ENCODE measurements at regions not wholly inside any gene's neighbourhood (a gene's known extent, or its start where the extent isn't known, plus 50 kb on each side); places are given as distances from the start of the nearest gene placed in this dataset.

DNA sequence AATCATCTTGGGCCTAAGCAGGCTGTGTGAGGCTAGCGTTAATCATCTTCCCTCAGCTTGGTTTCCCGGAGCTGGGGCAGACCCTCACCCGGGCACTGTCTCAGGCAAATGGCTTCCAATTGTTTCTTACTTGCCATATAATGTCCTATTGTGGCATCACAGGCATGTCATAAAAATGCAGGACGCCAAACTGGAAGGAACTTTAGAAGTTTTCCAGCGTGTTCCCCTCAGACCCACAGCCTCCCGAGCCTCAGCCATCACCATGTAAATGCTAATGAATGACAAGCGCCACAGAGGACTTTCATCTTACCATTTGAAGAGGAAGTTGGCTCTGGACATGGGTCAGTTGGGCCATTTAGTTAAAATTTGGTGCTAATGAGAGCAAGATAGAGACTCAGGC, 143.0 kb upstream of the IRX1 start:
- Histone ChIP-seq H3K4me2 (ENCODE audit: extremely low read depth, insufficient read depth, low read length) (no peak overlapping the region), H3K9me3 (ENCODE audit: control insufficient read depth, insufficient read depth, low read depth, low read length) (no peaks in the 10 kb centered on the region), H2AFZ (ENCODE audit: low read length) (no peak overlapping the region)

DNA sequence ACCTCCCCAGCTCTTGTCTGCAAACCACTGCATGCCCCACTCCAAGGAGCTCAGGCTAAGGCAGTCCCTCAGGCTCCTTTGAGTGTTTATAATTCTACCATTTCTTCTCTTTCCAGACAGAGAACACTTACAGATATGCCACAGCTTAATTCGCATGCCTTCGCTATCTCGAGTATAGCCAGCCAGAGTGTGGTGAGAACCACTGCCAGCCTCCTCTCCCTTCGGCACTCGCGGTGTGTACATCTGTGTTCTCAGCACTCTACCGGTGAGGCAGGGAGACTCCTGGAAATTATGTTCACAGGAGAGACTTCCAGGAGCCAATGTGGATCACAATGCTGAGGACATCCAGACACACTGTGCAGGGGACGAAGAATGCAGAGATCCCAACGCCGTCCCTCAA, 143.7 kb upstream of the IRX1 start:
- no peaks in the 10 kb centered on the region for H3K9me3 ChIP-seq (ENCODE audit: control insufficient read depth, insufficient read depth, low read depth, low read length)
- no peaks in the 10 kb centered on the region for H3K27me3 ChIP-seq (ENCODE audit: control insufficient read depth, insufficient read depth, low read length)
- H3K4me1 ChIP-seq (ENCODE audit: control insufficient read depth, extremely low read depth, insufficient read depth, low read length), result no peaks in the 10 kb centered on the region

More for the DNA sequence above, 143.0 kb upstream of the IRX1 start:
- Histone ChIP-seq H4K20me1 (ENCODE audit: control insufficient read depth, extremely low read depth, insufficient read depth, low read length) (no peaks in the 10 kb centered on the region), H3K4me1 (ENCODE audit: control insufficient read depth, extremely low read depth, insufficient read depth, low read length) (no peaks in the 10 kb centered on the region), H3K27ac (ENCODE audit: insufficient read depth, low read length) (no peak overlapping the region), H3K27me3 (ENCODE audit: control insufficient read depth, insufficient read depth, low read length) (no peaks in the 10 kb centered on the region), H3K9ac (ENCODE audit: insufficient read depth, low read length) (no peak overlapping the region), H3K79me2 (ENCODE audit: control insufficient read depth, insufficient read depth, low read length) (no peaks in the 10 kb centered on the region), H3K4me3 (replicated peaks in 1 of 4; ENCODE audit: control extremely low read depth in 1 of 4, insufficient read depth in 1 of 4, low read depth in 3 of 4, low read length in 4 of 4) (no peak overlapping the region), H3K36me3 (ENCODE audit: control insufficient read depth, insufficient read depth, low read length) (no peaks in the 10 kb centered on the region)
- TF ChIP-seq, protein P1, sequence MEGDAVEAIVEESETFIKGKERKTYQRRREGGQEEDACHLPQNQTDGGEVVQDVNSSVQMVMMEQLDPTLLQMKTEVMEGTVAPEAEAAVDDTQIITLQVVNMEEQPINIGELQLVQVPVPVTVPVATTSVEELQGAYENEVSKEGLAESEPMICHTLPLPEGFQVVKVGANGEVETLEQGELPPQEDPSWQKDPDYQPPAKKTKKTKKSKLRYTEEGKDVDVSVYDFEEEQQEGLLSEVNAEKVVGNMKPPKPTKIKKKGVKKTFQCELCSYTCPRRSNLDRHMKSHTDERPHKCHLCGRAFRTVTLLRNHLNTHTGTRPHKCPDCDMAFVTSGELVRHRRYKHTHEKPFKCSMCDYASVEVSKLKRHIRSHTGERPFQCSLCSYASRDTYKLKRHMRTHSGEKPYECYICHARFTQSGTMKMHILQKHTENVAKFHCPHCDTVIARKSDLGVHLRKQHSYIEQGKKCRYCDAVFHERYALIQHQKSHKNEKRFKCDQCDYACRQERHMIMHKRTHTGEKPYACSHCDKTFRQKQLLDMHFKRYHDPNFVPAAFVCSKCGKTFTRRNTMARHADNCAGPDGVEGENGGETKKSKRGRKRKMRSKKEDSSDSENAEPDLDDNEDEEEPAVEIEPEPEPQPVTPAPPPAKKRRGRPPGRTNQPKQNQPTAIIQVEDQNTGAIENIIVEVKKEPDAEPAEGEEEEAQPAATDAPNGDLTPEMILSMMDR (conservative IDR thresholded peaks at IDR 0.05 in 1 of 2, IDR thresholded peaks at IDR 0.05 in 1 of 2; ENCODE audit: low read depth in 1 of 2, low read length in 2 of 2), result no peak
- TF ChIP-seq EZH2 (IDR thresholded peaks at IDR 0.05; ENCODE audit: low read length, missing control alignments), result no peak
- no peak for DNase-seq (ENCODE audit: low read depth in 2 of 2)

DNA sequence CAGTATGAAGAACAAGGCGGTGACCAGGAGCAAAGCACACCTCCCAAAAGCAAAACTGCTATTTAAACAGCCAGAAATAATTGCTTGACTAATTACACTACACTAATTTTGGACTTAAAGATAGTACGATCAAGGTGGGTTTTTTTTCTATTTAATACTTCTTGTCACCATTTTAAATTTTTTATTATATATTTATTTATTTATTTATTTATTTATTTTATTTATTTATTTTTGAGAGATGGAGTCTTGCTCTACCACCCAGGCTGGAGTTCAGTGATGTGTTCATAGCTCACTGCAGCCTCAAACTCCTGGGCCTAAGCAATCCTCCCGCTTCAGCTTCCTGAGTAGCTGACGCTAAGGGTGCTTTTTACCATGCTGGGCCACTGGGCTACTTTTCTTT, 146.2 kb upstream of the IRX1 start:
- Histone ChIP-seq H3K27ac (ENCODE audit: insufficient read depth, low read length) (no peak overlapping the region), H3K4me3 (replicated peaks in 1 of 4; ENCODE audit: control extremely low read depth in 1 of 4, insufficient read depth in 1 of 4, low read depth in 3 of 4, low read length in 4 of 4) (no peak overlapping the region), H2AFZ (ENCODE audit: low read length) (no peak overlapping the region), H3K4me1 (ENCODE audit: control insufficient read depth, extremely low read depth, insufficient read depth, low read length) (no peaks in the 10 kb centered on the region), H3K79me2 (ENCODE audit: control insufficient read depth, insufficient read depth, low read length) (no peaks in the 10 kb centered on the region), H4K20me1 (ENCODE audit: control insufficient read depth, extremely low read depth, insufficient read depth, low read length) (no peaks in the 10 kb centered on the region), H3K4me2 (ENCODE audit: extremely low read depth, insufficient read depth, low read length) (no peak overlapping the region), H3K27me3 (ENCODE audit: control insufficient read depth, insufficient read depth, low read length) (no peaks in the 10 kb centered on the region), H3K9ac (ENCODE audit: insufficient read depth, low read length) (no peak overlapping the region), H3K36me3 (ENCODE audit: control insufficient read depth, insufficient read depth, low read length) (no peaks in the 10 kb centered on the region), H3K9me3 (ENCODE audit: control insufficient read depth, insufficient read depth, low read depth, low read length) (peaks cover 4% of the 10 kb centered on the region)
- DNase-seq (ENCODE audit: low read depth in 2 of 2), result no peak
- TF ChIP-seq, protein P1 (conservative IDR thresholded peaks at IDR 0.05 in 1 of 2, IDR thresholded peaks at IDR 0.05 in 1 of 2; ENCODE audit: low read depth in 1 of 2, low read length in 2 of 2), result no peak
- TF ChIP-seq EZH2 (IDR thresholded peaks at IDR 0.05; ENCODE audit: low read length, missing control alignments), result no peak

More for the DNA sequence above, 143.7 kb upstream of the IRX1 start:
- Histone ChIP-seq H3K79me2 (ENCODE audit: control insufficient read depth, insufficient read depth, low read length) (no peaks in the 10 kb centered on the region), H3K9ac (ENCODE audit: insufficient read depth, low read length) (no peak overlapping the region), H3K27ac (ENCODE audit: insufficient read depth, low read length) (no peak overlapping the region), H3K4me3 (replicated peaks in 1 of 4; ENCODE audit: control extremely low read depth in 1 of 4, insufficient read depth in 1 of 4, low read depth in 3 of 4, low read length in 4 of 4) (no peak overlapping the region), H3K36me3 (ENCODE audit: control insufficient read depth, insufficient read depth, low read length) (no peaks in the 10 kb centered on the region), H4K20me1 (ENCODE audit: control insufficient read depth, extremely low read depth, insufficient read depth, low read length) (no peaks in the 10 kb centered on the region), H2AFZ (ENCODE audit: low read length) (no peak overlapping the region), H3K4me2 (ENCODE audit: extremely low read depth, insufficient read depth, low read length) (no peak overlapping the region)
- no peak for TF ChIP-seq EZH2 (IDR thresholded peaks at IDR 0.05; ENCODE audit: low read length, missing control alignments)
- TF ChIP-seq, protein P1 (conservative IDR thresholded peaks at IDR 0.05 in 1 of 2, IDR thresholded peaks at IDR 0.05 in 1 of 2; ENCODE audit: low read depth in 1 of 2, low read length in 2 of 2), result no peak
- no peak for DNase-seq (ENCODE audit: low read depth in 2 of 2)
